ENCODE measurements at regions not wholly inside any gene's neighbourhood (a gene's known extent, or its start where the extent isn't known, plus 50 kb on each side); places are given as distances from the start of the nearest gene placed in this dataset.

DNA sequence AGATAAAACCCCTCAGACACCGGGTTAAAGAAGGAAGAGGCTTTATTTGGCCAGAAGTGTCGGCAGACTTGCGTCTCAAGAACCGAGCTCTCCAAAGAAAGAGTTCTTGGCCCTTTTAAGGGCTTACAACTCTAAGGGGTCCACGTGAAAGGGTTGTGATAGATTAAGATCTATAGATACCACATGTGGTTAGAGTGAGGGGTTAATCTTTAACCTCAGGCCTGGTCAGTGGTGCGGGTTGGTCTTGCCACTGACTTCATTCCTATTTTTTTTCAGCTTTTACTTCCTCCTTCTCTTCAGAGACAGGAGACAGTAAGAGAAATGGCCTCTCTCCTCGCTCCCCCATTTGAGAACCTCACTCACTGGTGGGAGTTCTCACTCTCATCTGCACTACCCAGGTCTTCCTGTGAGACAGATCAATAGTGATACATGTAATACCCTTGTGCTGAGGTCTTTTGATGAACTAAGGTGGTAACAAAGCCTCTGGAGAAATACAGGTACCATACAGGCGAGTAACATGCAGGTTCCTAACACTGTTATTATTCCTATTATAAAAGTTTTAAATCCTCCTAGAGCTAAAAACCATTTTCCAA, 52.4 kb upstream of the COX7C start:
- CTCF ChIA-PET (ENCODE audit: low intra/inter-chr PET ratio): no interaction called here
- no peak for ATAC-seq
- no peaks in the 10 kb centered on the region for H3K9me3 ChIP-seq (replicated peaks; ENCODE audit: control insufficient read depth, insufficient read depth, low read depth, low read length)

More for the DNA sequence above, 52.4 kb upstream of the COX7C start:
- no peak overlapping the region for H3K27ac ChIP-seq (ENCODE audit: extremely low read depth, low read depth, low read length)
- no peak overlapping the region; a peak in 1 of 4 replicates for H3K9ac ChIP-seq (ENCODE audit: insufficient read depth in 1 of 2, low read depth in 2 of 2, low read length in 2 of 2)
- 37% methylated on average over 8 of the region's 8 CpGs for WGBS (ENCODE audit: insufficient coverage, low coverage, missing lambda C conversion rate)
- no peaks in the 10 kb centered on the region for H4K20me1 ChIP-seq (replicated peaks; ENCODE audit: control insufficient read depth, insufficient read depth, low read length)
- intact Hi-C loops (cut with micrococcal nuclease) (loop anchor here (5.0 kb wide), 1 partner anchor 112 kb away; no protein-coding TSS in a partner anchor), in situ Hi-C loops (cut with MboI) (no loop called here)
- 0 out of 3 replicates have a peak, but pooled peaks cover 4% of the 10 kb centered on the region for H3K79me2 ChIP-seq (ENCODE audit: control insufficient read depth, insufficient read depth, low read length)
- no peak for TF ChIP-seq YY1 (IDR thresholded peaks at IDR 0.05; ENCODE audit: borderline replicate concordance in 1 of 3, control insufficient read depth in 1 of 3, extremely low read depth in 1 of 3, insufficient read depth in 3 of 3, insufficient read length in 1 of 3, insufficient replicate concordance in 2 of 3, low read depth in 1 of 3, low read length in 2 of 3)
- TF ChIP-seq, protein P1, sequence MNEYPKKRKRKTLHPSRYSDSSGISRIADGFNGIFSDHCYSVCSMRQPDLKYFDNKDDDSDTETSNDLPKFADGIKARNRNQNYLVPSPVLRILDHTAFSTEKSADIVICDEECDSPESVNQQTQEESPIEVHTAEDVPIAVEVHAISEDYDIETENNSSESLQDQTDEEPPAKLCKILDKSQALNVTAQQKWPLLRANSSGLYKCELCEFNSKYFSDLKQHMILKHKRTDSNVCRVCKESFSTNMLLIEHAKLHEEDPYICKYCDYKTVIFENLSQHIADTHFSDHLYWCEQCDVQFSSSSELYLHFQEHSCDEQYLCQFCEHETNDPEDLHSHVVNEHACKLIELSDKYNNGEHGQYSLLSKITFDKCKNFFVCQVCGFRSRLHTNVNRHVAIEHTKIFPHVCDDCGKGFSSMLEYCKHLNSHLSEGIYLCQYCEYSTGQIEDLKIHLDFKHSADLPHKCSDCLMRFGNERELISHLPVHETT (CRISPR knock-in tag; conservative IDR thresholded peaks at IDR 0.05 in 1 of 2, IDR thresholded peaks at IDR 0.05 in 1 of 2): 0 out of 4 replicates have a peak, but pooled peaks of 1 of the 2 experiments have one; percentile 35
- TF ChIP-seq, protein P2, sequence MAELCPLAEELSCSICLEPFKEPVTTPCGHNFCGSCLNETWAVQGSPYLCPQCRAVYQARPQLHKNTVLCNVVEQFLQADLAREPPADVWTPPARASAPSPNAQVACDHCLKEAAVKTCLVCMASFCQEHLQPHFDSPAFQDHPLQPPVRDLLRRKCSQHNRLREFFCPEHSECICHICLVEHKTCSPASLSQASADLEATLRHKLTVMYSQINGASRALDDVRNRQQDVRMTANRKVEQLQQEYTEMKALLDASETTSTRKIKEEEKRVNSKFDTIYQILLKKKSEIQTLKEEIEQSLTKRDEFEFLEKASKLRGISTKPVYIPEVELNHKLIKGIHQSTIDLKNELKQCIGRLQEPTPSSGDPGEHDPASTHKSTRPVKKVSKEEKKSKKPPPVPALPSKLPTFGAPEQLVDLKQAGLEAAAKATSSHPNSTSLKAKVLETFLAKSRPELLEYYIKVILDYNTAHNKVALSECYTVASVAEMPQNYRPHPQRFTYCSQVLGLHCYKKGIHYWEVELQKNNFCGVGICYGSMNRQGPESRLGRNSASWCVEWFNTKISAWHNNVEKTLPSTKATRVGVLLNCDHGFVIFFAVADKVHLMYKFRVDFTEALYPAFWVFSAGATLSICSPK (IDR thresholded peaks at IDR 0.05; ENCODE audit: borderline replicate concordance): no peak
- TF ChIP-seq, protein P3, sequence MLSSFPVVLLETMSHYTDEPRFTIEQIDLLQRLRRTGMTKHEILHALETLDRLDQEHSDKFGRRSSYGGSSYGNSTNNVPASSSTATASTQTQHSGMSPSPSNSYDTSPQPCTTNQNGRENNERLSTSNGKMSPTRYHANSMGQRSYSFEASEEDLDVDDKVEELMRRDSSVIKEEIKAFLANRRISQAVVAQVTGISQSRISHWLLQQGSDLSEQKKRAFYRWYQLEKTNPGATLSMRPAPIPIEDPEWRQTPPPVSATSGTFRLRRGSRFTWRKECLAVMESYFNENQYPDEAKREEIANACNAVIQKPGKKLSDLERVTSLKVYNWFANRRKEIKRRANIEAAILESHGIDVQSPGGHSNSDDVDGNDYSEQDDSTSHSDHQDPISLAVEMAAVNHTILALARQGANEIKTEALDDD (IDR thresholded peaks at IDR 0.05): 0 out of 2 replicates have a peak, but pooled peaks have one; percentile 21
- POLR2A ChIA-PET: interaction anchor here (0.6 to 0.8 kb wide), 2 partner anchors 39 to 179 kb away, joined by 3 read pairs; no protein-coding TSS in a partner anchor
- peaks cover 5% of the 10 kb centered on the region for H3K9me1 ChIP-seq (ENCODE audit: control insufficient read depth, insufficient read depth, low read length)
- no peaks in the 10 kb centered on the region for H3K27me3 ChIP-seq (ENCODE audit: control insufficient read depth in 2 of 2, insufficient read depth in 2 of 2, low read length in 2 of 2)
- peaks cover 7 to 8% of the 10 kb centered on the region in 2 experiments; a peak in 3 of 5 replicates for H3K4me1 ChIP-seq (replicated peaks in 1 of 2; ENCODE audit: control insufficient read depth in 2 of 2, insufficient read depth in 2 of 2, low read length in 2 of 2)
- no peak overlapping the region for H3K4me2 ChIP-seq (ENCODE audit: insufficient read depth, low read length)
- no peak for FAIRE-seq
- DNase-seq (ENCODE audit: extremely low read depth in 1 of 4, low spot score in 3 of 4): no peak
- peaks cover 3% of the 10 kb centered on the region; the same call in 1 of the 3 replicates for H3K36me3 ChIP-seq (ENCODE audit: control insufficient read depth, insufficient read depth, low read length)
- no peak overlapping the region for H3K4me3 ChIP-seq
- no TSS peak for BruUV-seq (replicated peaks)
- H2AFZ ChIP-seq (ENCODE audit: low read depth, low read length): peak overlapping the region; percentile 44; the same call in 1 of the 2 replicates
